Esophagus squamous epithelium (tissue), 5 donors: ENCODE measurements at regions not wholly inside any gene's neighbourhood (a gene's known extent, or its start where the extent isn't known, plus 50 kb on each side); places are given as distances from the start of the nearest gene placed in this dataset.

Source experiments
- DNase-seq: peaks from one replicate; lab custom pipeline; 2025; lab: John Stamatoyannopoulos, UW
- H3K27ac ChIP-seq, 4 donors: fragments of 200-600 bp; sonication (generic); one replicate each; pipeline ENCODE4 v1.5.1; 2016 to 2019; ENCODE audit warnings: mild to moderate bottlenecking in 1 of 4
- H3K27me3 ChIP-seq, 4 donors: fragments of 200-600 bp; sonication (generic); 1 replicate in 3 of 4; 2 replicates in 1 of 4; pipeline versions ENCODE4 v1.5.1 to v1.6.0; 2017 to 2021; ENCODE audit warnings: antibody characterized with exemption in 1 of 4
- H3K36me3 ChIP-seq, 3 donors: fragments of 200-600 bp; sonication (generic); one replicate each; pipeline ENCODE4 v1.5.1; 2016 to 2019
- H3K4me1 ChIP-seq, 3 donors: fragments of 200-600 bp; sonication (generic); one replicate each; pipeline ENCODE4 v1.5.1; 2017 to 2019
- H3K4me3 ChIP-seq, 4 donors: fragments of 200-600 bp; sonication (generic); 1 replicate in 3 of 4; 2 replicates in 1 of 4; pipeline ENCODE4 v1.5.1; 2016 to 2019; ENCODE audit warnings: mild to moderate bottlenecking in 2 of 4, moderate library complexity in 1 of 4
- H3K9me3 ChIP-seq, 3 donors: fragments of 200-600 bp; sonication (generic); one replicate each; pipeline ENCODE4 v1.5.1; 2016 to 2019
- CTCF ChIP-seq, 6 experiments: fragments of 450-650 bp in 4 of 6; fragments of 200-600 bp in 2 of 6; sonication (generic) in 2 of 6; IDR thresholded peaks; one replicate each; pipeline ENCODE4 v1.5.1; 2016 to 2019; ENCODE audit warnings: antibody characterized with exemption in 6 of 6, mild to moderate bottlenecking in 4 of 6, moderate library complexity in 4 of 6
- POLR2A ChIP-seq, 4 donors: fragments of 450-650 bp; IDR thresholded peaks; one replicate each; pipeline ENCODE4 v1.6.1; 2017; ENCODE audit warnings: antibody characterized with exemption in 4 of 4, mild to moderate bottlenecking in 4 of 4, moderate library complexity in 3 of 4
- WGBS, 2 donors: methylation state at CpG; one replicate each; pipeline ENCODE4 v1.1.5; 2018; 5-methylcytosine and 5-hydroxymethylcytosine counted together
- intact Hi-C: fragments of 100-400 bp; cut with DNase I; formaldehyde crosslinking; loops from one replicate; pipeline ENCODE4 v1.15.0; 2022
- donor health status: DM: yes; HTN: yes; CAD: no.

GRCh38 chr2:21676041-21676440, 552.3 kb downstream of the TDRD15 start:
- Histone ChIP-seq H3K27me3 (no peaks in the 10 kb centered on the region), H3K4me3 (no peak overlapping the region), H3K9me3 (no peaks in the 10 kb centered on the region), H3K36me3 (no peaks in the 10 kb centered on the region), H3K4me1 (no peaks in the 10 kb centered on the region), H3K27ac (no peak overlapping the region)
- TF ChIP-seq POLR2A (IDR thresholded peaks at IDR 0.05) (no peak), CTCF (IDR thresholded peaks at IDR 0.05) (no peak)
- 56 to 67% methylated on average over 1 of the region's 1 CpG for whole genome bisulfite sequencing, 2 donors
- DNase-seq, result no peak
- intact Hi-C loops, result no loop called here

GRCh38 chr2:21676676-21677075, 552.9 kb downstream of the TDRD15 start:
- Histone ChIP-seq H3K27ac (no peak overlapping the region), H3K36me3 (no peaks in the 10 kb centered on the region), H3K4me3 (no peak overlapping the region), H3K9me3 (no peaks in the 10 kb centered on the region), H3K4me1 (no peaks in the 10 kb centered on the region), H3K27me3 (no peaks in the 10 kb centered on the region)
- intact Hi-C loops, result no loop called here
- DNase-seq, result no peak
- TF ChIP-seq CTCF (IDR thresholded peaks at IDR 0.05) (no peak), POLR2A (IDR thresholded peaks at IDR 0.05) (no peak)

DNA sequence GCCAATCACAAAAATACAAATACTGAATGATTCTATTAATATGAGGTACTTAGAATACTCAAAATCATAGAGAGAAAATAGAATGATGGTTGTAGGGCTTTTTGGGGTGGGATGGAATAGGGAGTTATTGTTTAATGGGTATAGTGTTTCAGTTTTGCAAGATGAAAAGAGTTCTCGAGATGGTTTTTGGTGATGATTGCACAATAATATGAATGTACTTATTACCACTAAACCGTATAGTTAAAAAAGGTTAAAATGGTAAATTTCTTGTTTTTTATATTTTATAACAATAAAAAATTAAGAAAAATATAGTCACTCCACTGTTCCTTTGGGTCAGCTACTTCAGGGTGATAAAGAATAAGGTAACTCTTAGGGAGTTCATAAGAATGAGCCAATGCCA, 560.1 kb downstream of the TDRD15 start:
- no peaks in the 10 kb centered on the region for H3K4me1 ChIP-seq
- WGBS, 2 donors, result 70 to 75% methylated on average over 2 of the region's 2 CpGs
- no peaks in the 10 kb centered on the region for H3K27me3 ChIP-seq
- no peak overlapping the region for H3K4me3 ChIP-seq
- H3K36me3 ChIP-seq, result no peaks in the 10 kb centered on the region
- intact Hi-C loops, result no loop called here
- DNase-seq, result no peak
- no peaks in the 10 kb centered on the region for H3K9me3 ChIP-seq
- TF ChIP-seq CTCF (IDR thresholded peaks at IDR 0.05) (no peak), POLR2A (IDR thresholded peaks at IDR 0.05) (no peak)
- no peak overlapping the region for H3K27ac ChIP-seq

DNA sequence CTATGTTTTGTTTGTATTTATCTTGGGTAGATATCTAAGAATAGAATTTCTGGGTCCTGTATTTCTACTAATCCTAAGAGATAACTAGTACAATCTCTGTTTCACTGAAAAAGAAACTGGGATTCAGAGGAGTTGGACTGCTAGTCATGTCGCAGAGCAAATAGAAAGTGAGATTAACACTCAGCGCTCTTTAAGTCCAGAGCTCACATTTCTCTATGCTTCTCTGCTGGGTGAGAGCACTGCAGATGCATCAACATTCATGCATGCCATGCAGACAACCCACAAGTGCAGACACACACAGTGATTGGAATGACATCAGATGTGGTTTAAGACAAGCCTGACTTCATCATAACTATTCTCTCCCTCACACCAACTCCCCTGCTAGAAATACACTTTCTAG, 563.8 kb downstream of the TDRD15 start:
- WGBS, 2 donors, result 83 to 89% methylated on average over 2 of the region's 2 CpGs
- intact Hi-C loops, result no loop called here
- TF ChIP-seq CTCF (IDR thresholded peaks at IDR 0.05), result no peak
- TF ChIP-seq POLR2A (IDR thresholded peaks at IDR 0.05), result no peak

GRCh38 chr2:21690005-21690404, 566.2 kb downstream of the TDRD15 start:
- H3K4me1 ChIP-seq, result no peaks in the 10 kb centered on the region
- intact Hi-C loops, result no loop called here
- TF ChIP-seq POLR2A (IDR thresholded peaks at IDR 0.05) (no peak), CTCF (IDR thresholded peaks at IDR 0.05) (no peak)

More for the DNA sequence above, 563.8 kb downstream of the TDRD15 start:
- H3K4me3 ChIP-seq, result no peak overlapping the region
- H3K27ac ChIP-seq, result no peak overlapping the region
- H3K27me3 ChIP-seq, result no peaks in the 10 kb centered on the region
- no peaks in the 10 kb centered on the region for H3K36me3 ChIP-seq
- no peaks in the 10 kb centered on the region for H3K9me3 ChIP-seq
- no peaks in the 10 kb centered on the region for H3K4me1 ChIP-seq
- DNase-seq, result no peak

More at GRCh38 chr2:21690005-21690404, 566.2 kb downstream of the TDRD15 start:
- Histone ChIP-seq H3K4me3 (no peak overlapping the region), H3K36me3 (no peaks in the 10 kb centered on the region), H3K27me3 (no peaks in the 10 kb centered on the region), H3K9me3 (no peaks in the 10 kb centered on the region), H3K27ac (no peak overlapping the region)
- DNase-seq, result no peak
